ENCODE measurements at regions not wholly inside any gene's neighbourhood (a gene's known extent, or its start where the extent isn't known, plus 50 kb on each side); places are given as distances from the start of the nearest gene placed in this dataset.
"Not testable (repeated sequence)": the region's sequence is repeated elsewhere in the genome, so short reads cannot be mapped to it uniquely, and the experiment has no call there.

DNA sequence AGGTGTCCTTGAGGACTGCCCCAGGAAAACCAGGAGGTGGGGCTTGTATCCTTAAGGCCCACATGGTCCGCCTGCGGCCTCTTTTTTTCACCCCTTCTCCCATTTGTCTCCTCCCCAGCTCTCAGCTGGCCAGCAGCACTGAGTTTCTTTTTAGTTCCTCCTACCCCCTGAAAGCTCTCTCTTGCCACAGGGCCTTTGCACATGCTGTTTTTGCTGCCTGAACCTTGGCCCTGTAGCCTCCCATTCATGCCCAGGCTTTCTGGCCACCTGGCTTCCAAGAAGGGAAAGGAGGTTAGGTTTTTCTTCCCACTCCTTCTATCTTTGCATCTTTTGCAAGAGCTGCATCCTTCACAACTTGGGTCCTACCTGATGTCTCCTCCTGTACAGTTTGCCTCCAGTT is 358.1 kb downstream of the VRK1 start:
- Histone ChIP-seq H2AFZ (ENCODE audit: low read depth, low read length) (no peak overlapping the region), H3K27me3 (ENCODE audit: insufficient read depth, low read length) (peaks cover 11% of the 10 kb centered on the region), H3K4me3 (ENCODE audit: low read length) (no peak overlapping the region), H3K4me1 (ENCODE audit: insufficient read depth, low read length) (no peaks in the 10 kb centered on the region), H3K36me3 (ENCODE audit: insufficient read depth, low read length) (no peaks in the 10 kb centered on the region), H3K9me3 (ENCODE audit: low read length) (peaks cover 2% of the 10 kb centered on the region)

DNA sequence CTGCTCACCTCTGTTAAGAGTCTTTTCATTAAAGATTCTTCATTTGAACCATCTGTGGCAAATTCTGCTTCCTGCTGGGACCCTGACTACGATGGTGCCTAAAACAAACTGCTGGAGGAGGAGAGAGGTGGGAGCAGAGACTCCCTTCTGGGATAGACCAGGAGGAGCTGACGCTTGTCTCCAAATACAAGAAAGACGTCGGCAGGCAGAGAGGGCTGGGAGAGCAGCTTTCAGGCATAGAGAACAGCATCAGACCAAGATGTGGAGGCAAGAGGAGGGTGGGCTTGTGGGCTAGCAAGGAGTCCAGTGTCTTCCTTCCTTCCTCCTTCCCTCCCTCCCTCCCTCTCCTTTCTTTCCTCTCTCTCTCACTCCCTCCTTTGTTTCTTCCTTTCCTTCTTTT is 358.6 kb downstream of the VRK1 start:
- Histone ChIP-seq H2AFZ (ENCODE audit: low read depth, low read length) (no peak overlapping the region), H3K4me1 (ENCODE audit: insufficient read depth, low read length) (no peaks in the 10 kb centered on the region), H3K36me3 (ENCODE audit: insufficient read depth, low read length) (no peaks in the 10 kb centered on the region), H3K27me3 (ENCODE audit: insufficient read depth, low read length) (peaks cover 11% of the 10 kb centered on the region), H3K4me3 (ENCODE audit: low read length) (no peak overlapping the region), H3K9me3 (ENCODE audit: low read length) (peaks cover 2% of the 10 kb centered on the region)

DNA sequence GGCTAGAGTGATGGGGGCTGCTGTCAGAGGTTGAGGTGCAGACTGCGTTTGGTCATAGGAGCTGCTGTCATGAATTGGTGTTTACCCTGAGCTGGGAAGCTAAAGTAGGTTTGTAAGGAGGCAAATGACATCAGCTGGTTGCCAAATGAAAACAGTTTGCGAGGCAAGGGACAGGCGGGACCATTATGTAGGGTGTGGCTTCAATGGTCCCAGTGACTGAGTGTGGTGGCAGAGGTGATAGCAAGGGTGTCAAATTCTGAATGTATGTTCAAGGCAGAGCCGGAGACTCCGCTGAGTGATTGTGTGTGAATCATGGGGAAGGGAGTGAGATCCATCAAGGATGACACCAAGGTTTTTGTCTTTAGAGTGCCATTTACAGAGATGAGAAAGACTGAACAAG is 359.5 kb downstream of the VRK1 start:
- Histone ChIP-seq H3K27me3 (ENCODE audit: insufficient read depth, low read length) (peaks cover 10% of the 10 kb centered on the region), H3K36me3 (ENCODE audit: insufficient read depth, low read length) (no peaks in the 10 kb centered on the region), H3K4me1 (ENCODE audit: insufficient read depth, low read length) (no peaks in the 10 kb centered on the region), H3K4me3 (ENCODE audit: low read length) (no peak overlapping the region), H2AFZ (ENCODE audit: low read depth, low read length) (no peak overlapping the region), H3K9me3 (ENCODE audit: low read length) (peaks cover 2% of the 10 kb centered on the region)

DNA sequence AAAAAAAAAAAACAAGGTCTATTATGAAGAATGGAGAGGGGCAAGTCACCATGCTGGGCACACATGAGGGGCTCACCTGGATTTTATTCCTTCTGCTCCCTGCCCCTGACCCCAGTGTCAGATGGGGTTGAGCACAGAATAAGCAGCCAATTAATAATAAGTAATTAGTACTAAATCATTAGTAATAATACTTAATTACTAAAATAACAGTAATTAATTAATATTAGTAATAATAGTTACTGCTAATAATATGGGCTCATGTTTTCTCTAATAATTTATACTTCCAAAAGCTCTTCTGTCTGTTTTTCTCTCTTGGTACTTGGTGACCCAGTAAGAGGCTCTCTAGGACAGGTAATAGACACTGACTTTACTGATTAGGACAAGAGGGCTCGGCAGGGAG is 360.9 kb downstream of the VRK1 start:
- H3K9me3 ChIP-seq (ENCODE audit: low read length), result peaks cover 2% of the 10 kb centered on the region
- H2AFZ ChIP-seq (ENCODE audit: low read depth, low read length), result no peak overlapping the region
- no peak overlapping the region for H3K4me3 ChIP-seq (ENCODE audit: low read length)
- no peaks in the 10 kb centered on the region for H3K4me1 ChIP-seq (ENCODE audit: insufficient read depth, low read length)
- no peaks in the 10 kb centered on the region for H3K36me3 ChIP-seq (ENCODE audit: insufficient read depth, low read length)
- peaks cover 6% of the 10 kb centered on the region for H3K27me3 ChIP-seq (ENCODE audit: insufficient read depth, low read length)

DNA sequence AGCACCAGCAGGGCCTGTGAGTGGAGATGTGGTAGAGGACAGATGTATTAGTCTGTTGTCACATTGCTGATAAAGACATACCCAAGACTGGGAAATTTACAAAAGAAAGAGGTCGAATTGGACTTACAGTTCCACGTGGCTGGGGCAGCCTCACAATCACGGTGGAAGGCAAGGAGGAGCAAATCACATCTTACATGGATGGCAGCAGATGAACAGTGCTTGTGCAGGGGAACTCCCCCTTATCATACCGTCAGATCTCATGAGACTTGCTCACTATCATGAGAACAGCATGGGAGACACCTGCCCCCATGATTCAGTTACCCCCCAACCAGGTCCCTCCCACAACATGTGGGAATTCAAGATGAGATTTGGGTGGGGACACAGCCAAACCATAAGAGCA is 361.9 kb downstream of the VRK1 start:
- H3K9me3 ChIP-seq (ENCODE audit: low read length), result peaks cover 2% of the 10 kb centered on the region
- H2AFZ ChIP-seq (ENCODE audit: low read depth, low read length), result no peak overlapping the region
- peaks cover 6% of the 10 kb centered on the region for H3K27me3 ChIP-seq (ENCODE audit: insufficient read depth, low read length)
- H3K4me1 ChIP-seq (ENCODE audit: insufficient read depth, low read length), result no peaks in the 10 kb centered on the region
- H3K36me3 ChIP-seq (ENCODE audit: insufficient read depth, low read length), result no peaks in the 10 kb centered on the region
- no peak overlapping the region for H3K4me3 ChIP-seq (ENCODE audit: low read length)

DNA sequence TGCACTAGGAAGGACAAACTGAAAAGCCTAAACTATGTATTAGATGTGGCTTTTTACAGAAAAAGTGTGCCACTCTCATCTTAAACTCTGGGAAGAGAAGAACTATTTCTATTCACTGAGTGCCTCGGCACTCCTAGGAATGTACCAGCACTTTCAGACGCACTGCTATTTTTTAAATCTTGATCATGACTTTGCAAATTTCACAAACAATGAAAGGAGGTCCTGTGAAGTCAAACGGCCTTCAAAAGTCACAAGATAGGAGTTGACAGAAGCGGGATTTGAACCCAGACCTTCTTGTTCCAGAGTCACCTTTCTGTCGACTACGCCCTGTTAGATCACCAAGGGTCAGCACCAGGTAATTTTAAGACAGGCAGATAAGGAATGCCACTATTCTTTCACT is 365.4 kb downstream of the VRK1 start:
- Histone ChIP-seq H3K4me1 (ENCODE audit: insufficient read depth, low read length) (no peaks in the 10 kb centered on the region), H3K9me3 (ENCODE audit: low read length) (peaks cover 2% of the 10 kb centered on the region), H3K4me3 (ENCODE audit: low read length) (no peak overlapping the region), H3K27me3 (ENCODE audit: insufficient read depth, low read length) (no peaks in the 10 kb centered on the region), H3K36me3 (ENCODE audit: insufficient read depth, low read length) (no peaks in the 10 kb centered on the region), H2AFZ (ENCODE audit: low read depth, low read length) (no peak overlapping the region)

DNA sequence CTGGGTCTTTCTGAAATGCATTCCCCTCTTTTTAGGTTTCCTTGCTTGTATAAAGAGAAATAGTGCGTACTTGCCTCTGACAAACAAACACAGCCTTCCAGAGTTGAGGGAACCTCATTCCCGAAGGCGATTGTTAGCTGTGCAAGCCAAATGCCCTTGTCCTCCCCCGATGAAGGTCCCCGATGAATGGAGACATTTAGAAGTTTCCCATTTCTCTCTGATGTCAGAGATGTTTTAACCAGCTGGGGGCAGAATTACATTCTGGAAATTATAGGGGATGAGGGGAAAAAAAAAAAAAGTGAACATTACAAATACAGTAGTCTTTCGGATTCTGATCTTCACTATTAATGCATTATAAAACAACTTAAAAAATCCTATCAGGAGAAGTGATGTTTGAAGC is 366.8 kb downstream of the VRK1 start:
- no peaks in the 10 kb centered on the region for H3K9me3 ChIP-seq (ENCODE audit: low read length)
- H3K27me3 ChIP-seq (ENCODE audit: insufficient read depth, low read length), result no peaks in the 10 kb centered on the region
- no peaks in the 10 kb centered on the region for H3K4me1 ChIP-seq (ENCODE audit: insufficient read depth, low read length)
- H3K36me3 ChIP-seq (ENCODE audit: insufficient read depth, low read length), result no peaks in the 10 kb centered on the region
- H3K4me3 ChIP-seq (ENCODE audit: low read length), result no peak overlapping the region
- H2AFZ ChIP-seq (ENCODE audit: low read depth, low read length), result no peak overlapping the region

DNA sequence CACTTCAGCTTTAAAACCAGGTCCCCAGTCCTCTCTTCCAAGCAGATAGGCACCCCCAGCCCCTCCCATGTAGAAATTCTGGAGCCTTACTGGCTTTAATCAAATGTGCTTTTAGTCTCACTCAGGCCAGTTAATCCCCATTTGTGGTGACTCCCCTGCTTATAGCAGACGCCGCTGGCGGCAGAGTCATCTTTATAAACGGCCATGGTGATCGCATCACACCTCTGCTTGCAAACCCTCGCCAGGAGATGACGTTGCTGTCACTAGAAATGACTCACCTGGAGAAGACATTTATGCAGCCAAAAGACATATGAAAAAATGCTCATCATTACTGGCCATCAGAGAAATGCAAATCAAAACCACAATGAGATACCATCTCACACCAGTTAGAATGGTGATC is 369.3 kb downstream of the VRK1 start:
- H3K36me3 ChIP-seq (ENCODE audit: insufficient read depth, low read length), result no peaks in the 10 kb centered on the region
- no peaks in the 10 kb centered on the region for H3K4me1 ChIP-seq (ENCODE audit: insufficient read depth, low read length)
- H3K4me3 ChIP-seq (ENCODE audit: low read length), result no peak overlapping the region
- H3K9me3 ChIP-seq (ENCODE audit: low read length), result no peaks in the 10 kb centered on the region
- H3K27me3 ChIP-seq (ENCODE audit: insufficient read depth, low read length), result no peaks in the 10 kb centered on the region
- no peak overlapping the region for H2AFZ ChIP-seq (ENCODE audit: low read depth, low read length)

DNA sequence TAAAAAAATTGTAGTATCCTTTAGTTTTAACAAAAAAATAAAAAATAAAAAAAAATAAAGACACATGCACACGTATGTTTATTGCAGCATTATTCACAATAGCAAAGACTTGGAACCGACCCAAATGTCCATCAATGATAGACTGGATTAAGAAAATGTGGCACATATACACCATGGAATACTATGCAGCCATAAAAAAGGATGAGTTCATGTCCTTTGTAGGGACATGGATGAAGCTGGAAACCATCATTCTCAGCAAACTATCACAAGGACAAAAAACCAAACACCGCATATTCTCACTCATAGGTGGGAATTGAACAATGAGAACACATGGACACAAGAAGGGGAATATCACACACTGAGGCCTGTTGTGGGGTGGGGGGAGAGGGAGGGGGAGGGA is 370.4 kb downstream of the VRK1 start:
- not testable (repeated sequence) for H3K27me3 ChIP-seq (ENCODE audit: insufficient read depth, low read length); H3K4me3 ChIP-seq (ENCODE audit: low read length); H2AFZ ChIP-seq (ENCODE audit: low read depth, low read length); H3K9me3 ChIP-seq (ENCODE audit: low read length); H3K4me1 ChIP-seq (ENCODE audit: insufficient read depth, low read length); H3K36me3 ChIP-seq (ENCODE audit: insufficient read depth, low read length)

DNA sequence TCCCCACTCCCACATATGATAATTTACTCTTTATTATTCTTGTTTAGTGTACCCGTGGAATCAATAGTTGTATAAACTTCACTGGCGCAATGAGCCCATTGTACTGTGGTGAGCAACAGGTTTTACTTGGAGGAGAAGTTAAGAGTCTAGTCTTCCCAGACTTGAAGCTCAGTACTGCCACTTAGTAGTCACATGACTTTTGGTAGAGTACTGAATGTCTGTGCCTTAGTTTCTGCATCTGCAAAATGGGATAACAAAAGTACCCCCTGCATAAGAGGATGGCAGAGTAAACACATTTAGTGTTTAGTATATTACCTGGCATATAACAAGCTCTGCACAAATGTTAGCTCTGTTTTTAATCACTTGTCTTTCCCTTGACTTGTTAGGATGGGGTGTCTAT is 375.5 kb downstream of the VRK1 start:
- H3K4me3 ChIP-seq (ENCODE audit: low read length), result no peak overlapping the region
- no peaks in the 10 kb centered on the region for H3K27me3 ChIP-seq (ENCODE audit: insufficient read depth, low read length)
- H3K9me3 ChIP-seq (ENCODE audit: low read length), result no peaks in the 10 kb centered on the region
- no peaks in the 10 kb centered on the region for H3K4me1 ChIP-seq (ENCODE audit: insufficient read depth, low read length)
- H3K36me3 ChIP-seq (ENCODE audit: insufficient read depth, low read length), result no peaks in the 10 kb centered on the region
- no peak overlapping the region for H2AFZ ChIP-seq (ENCODE audit: low read depth, low read length)

DNA sequence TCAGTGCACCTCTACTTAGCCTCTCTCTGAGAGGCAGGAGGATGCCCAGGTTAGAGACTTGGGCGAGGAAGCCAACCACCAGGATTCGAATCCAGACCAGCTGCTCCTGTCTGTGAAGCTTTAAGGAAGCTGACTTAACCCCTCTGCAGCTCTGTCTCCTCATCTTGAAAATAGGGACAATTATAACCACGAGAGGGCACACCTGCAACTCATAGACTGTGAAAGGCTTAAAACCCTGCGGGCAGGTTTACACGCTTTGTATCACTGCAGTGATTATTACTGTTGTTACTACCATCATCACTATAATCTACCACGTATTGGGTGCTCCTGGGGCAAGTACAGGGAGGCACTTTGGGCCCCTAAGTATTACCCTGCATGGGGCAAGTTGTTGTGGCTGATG is 379.8 kb downstream of the VRK1 start:
- H3K27me3 ChIP-seq (ENCODE audit: insufficient read depth, low read length), result no peaks in the 10 kb centered on the region
- H3K4me1 ChIP-seq (ENCODE audit: insufficient read depth, low read length), result no peaks in the 10 kb centered on the region
- H3K9me3 ChIP-seq (ENCODE audit: low read length), result no peaks in the 10 kb centered on the region
- no peak overlapping the region for H2AFZ ChIP-seq (ENCODE audit: low read depth, low read length)
- no peaks in the 10 kb centered on the region for H3K36me3 ChIP-seq (ENCODE audit: insufficient read depth, low read length)
- H3K4me3 ChIP-seq (ENCODE audit: low read length), result no peak overlapping the region

DNA sequence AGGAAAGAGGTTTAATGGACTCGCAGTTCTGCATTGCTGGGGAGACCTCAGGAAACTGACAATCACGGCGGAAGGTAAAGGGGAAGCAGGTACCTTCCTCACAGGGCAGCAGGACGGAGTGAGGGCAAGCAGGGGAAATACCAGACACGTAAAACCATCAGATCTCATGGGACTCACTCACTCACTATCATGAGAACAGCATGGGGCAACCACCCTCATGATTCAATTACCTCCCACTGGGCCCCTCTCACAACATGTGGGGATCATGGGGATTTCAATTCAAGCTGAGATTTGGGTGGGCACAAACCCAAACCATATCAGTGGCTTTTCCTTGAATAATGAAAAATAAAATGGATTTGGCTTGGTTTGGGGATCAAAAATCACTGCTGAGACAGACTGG is 380.5 kb downstream of the VRK1 start:
- Histone ChIP-seq H2AFZ (ENCODE audit: low read depth, low read length) (no peak overlapping the region), H3K9me3 (ENCODE audit: low read length) (no peaks in the 10 kb centered on the region), H3K4me1 (ENCODE audit: insufficient read depth, low read length) (no peaks in the 10 kb centered on the region), H3K27me3 (ENCODE audit: insufficient read depth, low read length) (no peaks in the 10 kb centered on the region), H3K36me3 (ENCODE audit: insufficient read depth, low read length) (no peaks in the 10 kb centered on the region), H3K4me3 (ENCODE audit: low read length) (no peak overlapping the region)

DNA sequence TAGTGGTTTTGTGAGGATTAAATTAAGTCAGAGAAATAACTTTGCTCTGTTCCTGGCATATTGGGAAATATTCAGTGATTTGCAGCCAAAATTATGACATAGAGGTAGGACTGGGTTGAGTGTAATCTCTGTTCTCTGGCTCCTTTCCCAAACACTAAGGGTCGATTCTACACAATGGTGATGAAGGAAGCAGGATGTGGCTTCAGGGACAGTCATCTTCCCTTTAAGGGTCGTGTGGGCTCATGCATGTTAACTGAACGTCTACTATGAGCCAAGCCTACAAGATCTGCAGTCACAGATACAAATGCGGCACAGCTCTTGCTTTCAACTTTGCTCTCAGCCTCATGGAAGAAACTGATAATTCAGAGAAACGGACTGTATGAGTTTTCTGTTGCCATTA is 381.6 kb downstream of the VRK1 start:
- H2AFZ ChIP-seq (ENCODE audit: low read depth, low read length), result no peak overlapping the region
- no peak overlapping the region for H3K4me3 ChIP-seq (ENCODE audit: low read length)
- no peaks in the 10 kb centered on the region for H3K27me3 ChIP-seq (ENCODE audit: insufficient read depth, low read length)
- no peaks in the 10 kb centered on the region for H3K9me3 ChIP-seq (ENCODE audit: low read length)
- H3K36me3 ChIP-seq (ENCODE audit: insufficient read depth, low read length), result no peaks in the 10 kb centered on the region
- H3K4me1 ChIP-seq (ENCODE audit: insufficient read depth, low read length), result no peaks in the 10 kb centered on the region

DNA sequence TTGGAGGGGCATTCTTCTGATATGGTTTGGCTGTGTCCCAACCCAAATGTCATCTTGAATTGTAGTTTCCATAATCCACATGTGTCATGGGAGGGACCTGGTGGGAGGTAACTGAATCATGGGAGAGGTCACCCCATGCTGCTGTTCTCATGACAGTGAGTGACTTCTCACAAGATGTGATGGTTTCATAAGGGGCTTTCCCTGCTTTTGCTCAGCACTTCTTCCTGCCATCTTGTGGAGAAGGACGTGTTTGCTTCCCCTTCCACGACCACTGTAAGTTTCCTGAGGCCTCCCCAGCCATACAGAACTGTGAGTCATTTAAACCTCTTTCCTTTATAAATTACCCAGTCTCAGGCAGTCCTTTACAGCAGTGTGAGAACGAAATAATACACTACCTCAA is 382.4 kb downstream of the VRK1 start:
- Histone ChIP-seq H3K4me3 (ENCODE audit: low read length) (no peak overlapping the region), H3K4me1 (ENCODE audit: insufficient read depth, low read length) (no peaks in the 10 kb centered on the region), H3K9me3 (ENCODE audit: low read length) (no peaks in the 10 kb centered on the region), H3K27me3 (ENCODE audit: insufficient read depth, low read length) (no peaks in the 10 kb centered on the region), H2AFZ (ENCODE audit: low read depth, low read length) (no peak overlapping the region), H3K36me3 (ENCODE audit: insufficient read depth, low read length) (no peaks in the 10 kb centered on the region)

All from neuron (in vitro differentiated cells).